Type B pancreatic cell (in vitro differentiated cells): ENCODE measurements at regions not wholly inside any gene's neighbourhood (a gene's known extent, or its start where the extent isn't known, plus 50 kb on each side); places are given as distances from the start of the nearest gene placed in this dataset.

Source experiments
- DNase-seq: peaks from one replicate; pipeline ENCODE4 v3.0.0; 2021; ENCODE audit warnings: mixed read lengths; ENCODE audit not compliant: unreplicated experiment; ENCODE audit errors: extremely low spot score
- H3K27ac Mint-ChIP-seq: 2 replicates; pipeline ENCODE4 v1.8.0; 2021; ENCODE audit warnings: mild to moderate bottlenecking, mixed read lengths
- H3K27me3 Mint-ChIP-seq: 2 replicates; pipeline ENCODE4 v1.8.0; 2021; ENCODE audit warnings: mixed read lengths
- H3K36me3 Mint-ChIP-seq: 2 replicates; pipeline ENCODE4 v1.8.0; 2021; ENCODE audit warnings: mixed read lengths
- H3K4me1 Mint-ChIP-seq: one replicate; pipeline ENCODE4 v1.8.0; 2021; ENCODE audit warnings: mixed read lengths; ENCODE audit not compliant: unreplicated experiment
- H3K4me3 Mint-ChIP-seq: 2 replicates; pipeline ENCODE4 v1.8.0; 2021; ENCODE audit warnings: mild to moderate bottlenecking, mixed read lengths
- H3K9me3 Mint-ChIP-seq: 2 replicates; pipeline ENCODE4 v1.8.0; 2021; ENCODE audit warnings: mixed read lengths
- TF ChIP-seq, protein P1 (sequence below): fragments of 200-600 bp; sonication (generic); conservative IDR thresholded peaks from 2 replicates; pipeline ENCODE4 v1.5.0; 2021; ENCODE audit warnings: antibody characterized with exemption, mild to moderate bottlenecking

DNA sequence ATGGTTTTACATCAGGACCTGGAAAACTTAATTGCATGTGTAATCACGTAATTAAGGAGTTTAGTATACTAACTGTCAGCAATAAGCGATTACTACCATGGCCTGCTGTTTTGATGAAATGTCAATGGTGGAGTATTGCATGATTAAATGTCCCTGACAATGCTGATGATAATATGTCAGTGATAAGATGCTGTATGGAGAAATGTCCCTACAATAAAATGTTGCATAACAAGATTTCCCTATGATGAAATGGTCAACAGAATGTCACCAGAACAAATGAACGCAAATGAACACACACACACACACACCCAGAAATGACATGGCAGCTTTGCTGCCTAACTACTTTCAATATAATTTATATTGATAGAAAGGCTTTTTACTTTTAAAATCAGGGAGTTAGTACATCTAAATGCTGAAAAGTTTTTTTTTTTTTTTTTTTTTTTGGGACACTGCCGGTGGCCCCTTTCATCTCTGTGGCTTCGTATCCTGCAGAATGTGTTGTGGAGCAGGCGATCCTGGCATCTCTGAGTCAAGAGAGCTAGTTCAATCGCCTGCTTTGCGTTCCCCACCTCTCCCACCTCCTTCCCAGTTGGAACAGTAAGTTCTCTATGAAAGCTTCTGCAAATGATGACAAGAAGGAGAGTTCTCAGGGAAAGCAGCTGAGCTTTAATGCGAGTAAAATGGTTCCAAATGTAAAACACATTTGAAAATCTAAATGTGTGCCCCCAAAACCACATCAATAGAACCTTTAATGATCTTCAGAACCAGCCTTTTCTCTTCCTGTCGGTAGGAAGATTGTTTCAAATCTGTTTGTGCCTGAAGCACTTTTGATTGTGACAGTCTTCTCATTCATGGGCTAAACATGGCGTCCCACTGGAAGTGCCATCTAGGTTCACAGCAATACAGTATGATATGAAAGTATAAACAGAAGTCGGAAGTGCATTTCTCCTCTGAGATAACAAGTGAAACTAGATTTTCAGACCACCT lies 170.1 kb upstream of the GBE1 start:
- DNase-seq, result no peak
- TF ChIP-seq, protein P1, sequence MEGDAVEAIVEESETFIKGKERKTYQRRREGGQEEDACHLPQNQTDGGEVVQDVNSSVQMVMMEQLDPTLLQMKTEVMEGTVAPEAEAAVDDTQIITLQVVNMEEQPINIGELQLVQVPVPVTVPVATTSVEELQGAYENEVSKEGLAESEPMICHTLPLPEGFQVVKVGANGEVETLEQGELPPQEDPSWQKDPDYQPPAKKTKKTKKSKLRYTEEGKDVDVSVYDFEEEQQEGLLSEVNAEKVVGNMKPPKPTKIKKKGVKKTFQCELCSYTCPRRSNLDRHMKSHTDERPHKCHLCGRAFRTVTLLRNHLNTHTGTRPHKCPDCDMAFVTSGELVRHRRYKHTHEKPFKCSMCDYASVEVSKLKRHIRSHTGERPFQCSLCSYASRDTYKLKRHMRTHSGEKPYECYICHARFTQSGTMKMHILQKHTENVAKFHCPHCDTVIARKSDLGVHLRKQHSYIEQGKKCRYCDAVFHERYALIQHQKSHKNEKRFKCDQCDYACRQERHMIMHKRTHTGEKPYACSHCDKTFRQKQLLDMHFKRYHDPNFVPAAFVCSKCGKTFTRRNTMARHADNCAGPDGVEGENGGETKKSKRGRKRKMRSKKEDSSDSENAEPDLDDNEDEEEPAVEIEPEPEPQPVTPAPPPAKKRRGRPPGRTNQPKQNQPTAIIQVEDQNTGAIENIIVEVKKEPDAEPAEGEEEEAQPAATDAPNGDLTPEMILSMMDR, result no peak
- H3K9me3 Mint-ChIP-seq, result peaks cover 5% of the 10 kb centered on the region
- no peaks in the 10 kb centered on the region for H3K27me3 Mint-ChIP-seq
- peak overlapping the region; percentile 37 for H3K4me3 Mint-ChIP-seq
- no peaks in the 10 kb centered on the region for H3K36me3 Mint-ChIP-seq
- peak overlapping the region; percentile 82 for H3K27ac Mint-ChIP-seq
- peaks cover 5% of the 10 kb centered on the region for H3K4me1 Mint-ChIP-seq

DNA sequence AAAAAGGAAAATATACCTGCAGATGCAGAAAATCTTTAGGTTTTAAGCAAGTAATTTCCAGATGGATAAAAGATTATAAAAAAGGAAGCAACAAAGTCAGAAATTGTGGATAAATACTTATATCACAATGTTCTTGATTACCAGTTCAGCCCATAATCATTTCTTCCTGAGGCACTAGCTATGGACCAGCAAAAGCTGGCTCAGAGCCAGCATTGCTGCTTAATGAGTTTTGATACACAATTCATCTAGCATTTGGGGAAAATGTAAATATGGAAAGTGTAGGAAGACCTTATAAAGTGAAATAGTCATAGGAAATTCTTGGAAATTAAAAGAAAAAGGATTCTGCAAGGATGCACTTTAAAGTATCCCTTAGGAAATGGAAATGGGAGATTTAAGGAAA lies 168.3 kb upstream of the GBE1 start:
- DNase-seq, result no peak

DNA sequence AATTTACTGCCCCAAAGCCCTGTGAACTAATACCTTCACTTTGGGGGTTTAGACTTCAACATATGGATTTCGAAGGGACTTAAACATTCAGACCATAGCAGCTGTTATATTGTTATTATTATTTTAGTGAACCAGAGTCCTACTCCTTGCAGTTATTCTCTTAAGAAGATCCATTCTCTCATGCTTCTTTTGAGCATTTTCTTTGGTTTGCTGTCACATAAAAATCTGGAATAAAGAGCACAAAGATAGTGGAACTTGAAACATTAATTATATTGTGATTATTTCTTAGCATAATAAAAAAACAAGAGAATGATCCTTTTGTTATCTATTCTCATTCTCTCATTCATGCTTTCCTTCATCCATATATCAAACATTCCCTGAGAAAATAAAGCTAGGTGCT lies 166.4 kb upstream of the GBE1 start:
- Mint-ChIP-seq H3K27me3 (no peaks in the 10 kb centered on the region), H3K36me3 (no peaks in the 10 kb centered on the region), H3K4me3 (no peak overlapping the region), H3K4me1 (peaks cover 5% of the 10 kb centered on the region), H3K9me3 (peaks cover 10% of the 10 kb centered on the region), H3K27ac (no peak overlapping the region)
- DNase-seq, result no peak
- TF ChIP-seq, protein P1, result no peak

More for the DNA sequence above, 168.3 kb upstream of the GBE1 start:
- peaks cover 10% of the 10 kb centered on the region for H3K9me3 Mint-ChIP-seq
- no peaks in the 10 kb centered on the region for H3K36me3 Mint-ChIP-seq
- TF ChIP-seq, protein P1, result no peak
- no peak overlapping the region for H3K4me3 Mint-ChIP-seq
- no peak overlapping the region for H3K27ac Mint-ChIP-seq
- peaks cover 5% of the 10 kb centered on the region for H3K4me1 Mint-ChIP-seq
- H3K27me3 Mint-ChIP-seq, result no peaks in the 10 kb centered on the region

DNA sequence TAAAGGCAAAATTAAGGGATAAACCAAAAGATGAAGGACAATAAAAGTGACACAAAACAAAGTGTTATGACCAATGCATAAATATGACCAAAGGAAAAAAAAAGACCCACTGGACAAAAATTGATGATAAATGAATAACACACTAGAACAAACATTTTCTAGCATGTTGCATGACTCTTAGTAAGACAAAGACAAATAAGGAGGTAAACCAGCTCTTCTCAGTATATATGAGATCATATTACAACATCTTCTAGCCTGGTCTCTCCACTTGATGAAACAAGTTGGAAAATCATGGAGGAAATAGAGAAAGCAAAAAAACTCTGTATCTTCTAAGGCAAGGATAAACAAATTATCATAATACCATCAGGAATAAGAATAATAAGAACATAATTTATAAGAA lies 163.9 kb upstream of the GBE1 start:
- DNase-seq, result no peak
- no peaks in the 10 kb centered on the region for H3K27me3 Mint-ChIP-seq
- no peaks in the 10 kb centered on the region for H3K4me1 Mint-ChIP-seq
- H3K36me3 Mint-ChIP-seq, result no peaks in the 10 kb centered on the region
- no peak overlapping the region for H3K27ac Mint-ChIP-seq
- H3K9me3 Mint-ChIP-seq, result peaks cover 10% of the 10 kb centered on the region
- TF ChIP-seq, protein P1, result no peak
- H3K4me3 Mint-ChIP-seq, result no peak overlapping the region

DNA sequence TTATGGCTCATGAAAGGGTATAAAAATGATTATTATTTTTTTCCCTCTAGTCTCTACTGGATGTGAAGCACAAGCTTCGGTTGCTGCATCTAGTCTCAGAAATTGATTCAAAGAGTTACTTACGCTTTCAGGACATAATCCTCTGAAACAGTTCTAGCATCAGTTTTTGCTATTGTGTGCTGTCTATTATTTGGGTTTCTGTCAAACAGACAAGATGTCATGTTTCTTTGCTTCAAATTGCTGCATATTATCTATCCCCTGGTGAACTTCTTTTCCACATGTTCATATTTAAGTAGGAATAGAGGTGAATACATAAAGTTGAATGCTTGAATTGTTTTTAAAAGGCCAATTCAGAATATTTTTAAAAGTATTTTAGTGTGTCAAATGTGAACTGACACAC lies 161.6 kb upstream of the GBE1 start:
- DNase-seq, result no peak
- H3K9me3 Mint-ChIP-seq, result peaks cover 10% of the 10 kb centered on the region
- H3K4me1 Mint-ChIP-seq, result no peaks in the 10 kb centered on the region
- H3K27me3 Mint-ChIP-seq, result no peaks in the 10 kb centered on the region
- TF ChIP-seq, protein P1, result no peak
- H3K27ac Mint-ChIP-seq, result no peak overlapping the region
- no peak overlapping the region for H3K4me3 Mint-ChIP-seq
- H3K36me3 Mint-ChIP-seq, result no peaks in the 10 kb centered on the region
